GM12878 (cell line): ENCODE measurements at regions not wholly inside any gene's neighbourhood (a gene's known extent, or its start where the extent isn't known, plus 50 kb on each side); places are given as distances from the start of the nearest gene placed in this dataset.

Experiments used
- ATAC-seq: fragments of 200-7000 bp; cut with Tn5 transposase; 3 replicates; pipeline ENCODE4 v1.9.1; 2020; ENCODE audit warnings: mild to moderate bottlenecking, moderate library complexity
- BruUV-seq: library from RNA; stranded (reverse); fragments of 400-500 nt; replicated peaks from 2 replicates; lab custom pipeline; 2021; lab: Mats Ljungman, UMichigan
- CTCF ChIA-PET: fragments of 300-600 bp; sonication (Branson Sonifier 250); formaldehyde crosslinking; extraction: SDS; loops from one replicate; lab custom pipeline; 2021; ENCODE audit warnings: inconsistent platforms; lab: Yijun Ruan, JAX
- POLR2A ChIA-PET: fragments of 350-600 bp; formaldehyde crosslinking; extraction: SDS; loops from one replicate; lab custom pipeline; 2021; ENCODE audit warnings: inconsistent platforms; lab: Charles Lee
- RAD21 ChIA-PET: fragments of 300-600 bp; sonication (Branson Sonifier 250); formaldehyde crosslinking; loops from one replicate; lab custom pipeline; 2023; ENCODE audit warnings: antibody characterized with exemption; ENCODE audit not compliant: unreplicated experiment; lab: Charles Lee
- SMC1A ChIA-PET: fragments of 300-600 bp; sonication (Branson Sonifier 250); formaldehyde crosslinking; loops from one replicate; lab custom pipeline; 2023; ENCODE audit not compliant: unreplicated experiment, uncharacterized antibody; lab: Charles Lee
- DNase-seq: peaks from one replicate; pipeline ENCODE4 v3.0.0-alpha.2; 2011; ENCODE audit warnings: low read depth, low spot score
- FAIRE-seq: peaks from 3 replicates; lab custom pipeline; 2011; peaks lifted over from hg19 to GRCh38; lab: Jason Lieb, UNC
- H2AFZ ChIP-seq: 2 replicates; pipeline ENCODE4 v1.6.0; 2011; ENCODE audit warnings: low read depth, low read length, control low read depth; ENCODE audit not compliant: control insufficient read depth
- H3K27ac ChIP-seq: 2 replicates; pipeline ENCODE4 v1.5.1; 2011; ENCODE audit warnings: control low read depth; ENCODE audit not compliant: control insufficient read depth, insufficient read depth
- H3K27me3 ChIP-seq, 2 experiments: replicated peaks in 1 of 2; 2 replicates each; pipeline versions ENCODE4 v1.6.0 to v1.6.1; 2011; ENCODE audit warnings: low read length in 1 of 2; ENCODE audit not compliant: control insufficient read depth in 2 of 2, insufficient read depth in 2 of 2
- H3K36me3 ChIP-seq, 2 experiments: 2 replicates each; pipeline ENCODE4 v1.5.1; 2011; ENCODE audit warnings: low read length in 1 of 2; ENCODE audit not compliant: control insufficient read depth in 2 of 2, insufficient read depth in 2 of 2
- H3K4me1 ChIP-seq: 2 replicates; pipeline ENCODE4 v1.6.1; 2011; ENCODE audit warnings: mild to moderate bottlenecking, low read length, moderate library complexity, mixed read lengths; ENCODE audit not compliant: control insufficient read depth, insufficient read depth
- H3K4me2 ChIP-seq: 2 replicates; pipeline ENCODE4 v1.6.0; 2011; ENCODE audit warnings: control low read depth; ENCODE audit not compliant: control insufficient read depth, insufficient read depth
- H3K4me3 ChIP-seq: fragments of 200-600 bp; sonication (generic); 2 replicates; pipeline ENCODE4 v1.5.1; 2016
- H3K79me2 ChIP-seq: 2 replicates; pipeline ENCODE4 v1.6.0; 2011; ENCODE audit warnings: low read length; ENCODE audit not compliant: control insufficient read depth, insufficient read depth
- H3K9ac ChIP-seq: 2 replicates; pipeline ENCODE4 v1.8.0; 2011; ENCODE audit warnings: low read length, control low read depth, mixed read lengths; ENCODE audit not compliant: control insufficient read depth, insufficient read depth
- H3K9me3 ChIP-seq: replicated peaks from 3 replicates; pipeline ENCODE4 v1.5.1; 2011; ENCODE audit warnings: mild to moderate bottlenecking, low read length; ENCODE audit not compliant: control insufficient read depth, insufficient read depth
- H4K20me1 ChIP-seq: 2 replicates; pipeline ENCODE4 v1.6.0; 2011; ENCODE audit not compliant: control insufficient read depth, insufficient read depth
- BMI1 ChIP-seq: fragments of 450-650 bp; IDR thresholded peaks from 2 replicates; pipeline ENCODE4 v1.6.1; 2016; ENCODE audit warnings: mild to moderate bottlenecking, moderate library complexity, borderline replicate concordance
- CBX5 ChIP-seq: sonication (generic); IDR thresholded peaks from 2 replicates; pipeline ENCODE4 v1.6.1; 2016; ENCODE audit warnings: low read depth, moderate library complexity, mild to moderate bottlenecking, inconsistent platforms
- EZH2 ChIP-seq: IDR thresholded peaks from 2 replicates; pipeline ENCODE4 v1.6.1; 2012; ENCODE audit warnings: low read depth, mild to moderate bottlenecking, control low read depth, inconsistent platforms, low read length, borderline replicate concordance; ENCODE audit not compliant: control insufficient read depth
- MEF2A ChIP-seq: IDR thresholded peaks from 2 replicates; pipeline ENCODE4 v1.6.1; 2011; ENCODE audit warnings: low read depth, mild to moderate bottlenecking, low read length, moderate library complexity; ENCODE audit not compliant: insufficient read depth
- NFIC ChIP-seq: IDR thresholded peaks from 2 replicates; pipeline ENCODE4 v1.6.1; 2012; ENCODE audit warnings: low read depth, mild to moderate bottlenecking, inconsistent platforms, low read length, moderate library complexity
- SMARCA5 ChIP-seq: fragments of 450-650 bp; IDR thresholded peaks from 2 replicates; pipeline ENCODE4 v1.6.1; 2017; ENCODE audit warnings: mild to moderate bottlenecking
- SP1 ChIP-seq: IDR thresholded peaks from one replicate; pipeline ENCODE4 v1.6.1; 2011; ENCODE audit warnings: low read depth, low read length
- SPI1 ChIP-seq: IDR thresholded peaks from 2 replicates; pipeline ENCODE4 v1.6.1; 2011; ENCODE audit warnings: low read depth, mild to moderate bottlenecking, low read length, moderate library complexity, borderline replicate concordance; ENCODE audit not compliant: insufficient read depth
- TARDBP ChIP-seq: IDR thresholded peaks from 2 replicates; pipeline ENCODE4 v1.6.1; 2016; ENCODE audit warnings: borderline replicate concordance
- TCF3 ChIP-seq: IDR thresholded peaks from 2 replicates; pipeline ENCODE4 v1.6.1; 2012; ENCODE audit warnings: low read depth, mild to moderate bottlenecking, low read length, borderline replicate concordance; ENCODE audit not compliant: insufficient read depth
- WGBS: methylation state at CpG from one replicate; pipeline ENCODE4 v1.1.6; 2016; ENCODE audit warnings: low lambda C conversion rate; ENCODE audit not compliant: insufficient replicate concordance, insufficient coverage; ENCODE audit errors: missing lambda C conversion rate; 5-methylcytosine and 5-hydroxymethylcytosine counted together
- in situ Hi-C: fragments of 300-500 bp; cut with MboI; formaldehyde crosslinking; loops from 9 replicates; pipeline ENCODE4 v1.14.3; 2018; ENCODE audit warnings: mixed read lengths
- intact Hi-C: fragments of 100-400 bp; cut with micrococcal nuclease; formaldehyde crosslinking; loops from one replicate; pipeline ENCODE4 v1.14.2; 2022; ENCODE audit not compliant: unreplicated experiment

GRCh38 chr2:198452327-198452726, 647.9 kb downstream of the PLCL1 start:
- no peak for DNase-seq
- WGBS = 0% methylated on average over 1 of the region's 1 CpG
- H3K27me3 ChIP-seq = 0 out of 4 replicates have a peak, but pooled peaks cover 0 to 2% of the 10 kb centered on the region in 2 experiments
- no peaks in the 10 kb centered on the region for H3K79me2 ChIP-seq
- no peaks in the 10 kb centered on the region for H3K4me1 ChIP-seq
- POLR2A ChIA-PET = no interaction called here
- no peaks in the 10 kb centered on the region for H3K9me3 ChIP-seq
- in situ Hi-C loops = no loop called here
- SMC1A ChIA-PET = interaction anchor here (0.7 kb wide), 1 partner anchor 14 kb away, joined by 3 read pairs; no protein-coding TSS in a partner anchor
- no peak overlapping the region for H3K4me3 ChIP-seq
- intact Hi-C loops = no loop called here
- H3K36me3 ChIP-seq = no peaks in the 10 kb centered on the region
- H3K27ac ChIP-seq = no peak overlapping the region
- 0 out of 3 replicates have a peak, but pooled peaks have one; percentile 35 for ATAC-seq
- RAD21 ChIA-PET = no interaction called here
- no peak overlapping the region for H2AFZ ChIP-seq
- no peak for FAIRE-seq
- H4K20me1 ChIP-seq = no peaks in the 10 kb centered on the region
- TF ChIP-seq CBX5 (no peak), SMARCA5 (no peak), NFIC (no peak), SPI1 (peak; percentile 60; the same call in 1 of the 2 replicates), EZH2 (no peak), SP1 (no peak)
- CTCF ChIA-PET = no interaction called here
- no TSS peak for BruUV-seq
- no peak overlapping the region for H3K9ac ChIP-seq
- H3K4me2 ChIP-seq = no peak overlapping the region

- ChIA-PET POLR2A (no interaction called here), SMC1A (interaction anchor here (1.0 kb wide), 1 partner anchor 328 kb away, joined by 3 read pairs; no protein-coding TSS in a partner anchor), CTCF (no interaction called here), RAD21 (no interaction called here)
- ATAC-seq (no peak), FAIRE-seq (no peak), DNase-seq (no peak)
- no peak overlapping the region for H3K27ac ChIP-seq
- H3K9ac ChIP-seq = no peak overlapping the region
- in situ Hi-C loops = no loop called here
- H3K9me3 ChIP-seq = no peaks in the 10 kb centered on the region
- no peaks in the 10 kb centered on the region for H3K36me3 ChIP-seq
- H2AFZ ChIP-seq = no peak overlapping the region; the same call in 1 of the 2 replicates
- H3K79me2 ChIP-seq = no peaks in the 10 kb centered on the region
- no peak overlapping the region for H3K4me2 ChIP-seq
- H3K4me1 ChIP-seq = no peaks in the 10 kb centered on the region
- 27% methylated on average over 1 of the region's 1 CpG for WGBS
- no peak overlapping the region for H3K4me3 ChIP-seq
- BruUV-seq = no TSS peak
- no peaks in the 10 kb centered on the region for H4K20me1 ChIP-seq
- intact Hi-C loops = no loop called here
- TF ChIP-seq TCF3 (no peak), BMI1 (no peak), TARDBP (no peak), MEF2A (no peak)
- H3K27me3 ChIP-seq = no peaks in the 10 kb centered on the region
Measured at GRCh38 chr2:198448789-198449188, 644.4 kb downstream of the PLCL1 start.
